ENCODE measurements at regions not wholly inside any gene's neighbourhood (a gene's known extent, or its start where the extent isn't known, plus 50 kb on each side); places are given as distances from the start of the nearest gene placed in this dataset.
"Not testable (repeated sequence)": the region's sequence is repeated elsewhere in the genome, so short reads cannot be mapped to it uniquely, and the experiment has no call there.

- no peak for TF ChIP-seq CTCF (IDR thresholded peaks at IDR 0.05)
- Histone ChIP-seq H3K4me1 (no peaks in the 10 kb centered on the region), H3K27ac (no peak overlapping the region), H3K27me3 (no peaks in the 10 kb centered on the region), H3K4me3 (no peak overlapping the region), H3K9me3 (no peaks in the 10 kb centered on the region), H3K36me3 (no peaks in the 10 kb centered on the region)
- DNase-seq (no peak), ATAC-seq (no peak)
- intact Hi-C loops (cut with DNase I) = no loop called here
These were observed 142.2 kb upstream of the C11orf58 start for GRCh38 chr11:16596231-16596630.

- Histone ChIP-seq H3K36me3 (no peaks in the 10 kb centered on the region), H3K27ac (no peak overlapping the region), H3K4me1 (no peaks in the 10 kb centered on the region), H3K27me3 (no peaks in the 10 kb centered on the region), H3K9me3 (no peaks in the 10 kb centered on the region), H3K4me3 (no peak overlapping the region)
- ATAC-seq (no peak), DNase-seq (no peak)
- intact Hi-C loops (cut with DNase I) = no loop called here
- no peak for TF ChIP-seq CTCF (IDR thresholded peaks at IDR 0.05)
These were observed 147.3 kb upstream of the C11orf58 start for GRCh38 chr11:16591157-16591556.

DNA sequence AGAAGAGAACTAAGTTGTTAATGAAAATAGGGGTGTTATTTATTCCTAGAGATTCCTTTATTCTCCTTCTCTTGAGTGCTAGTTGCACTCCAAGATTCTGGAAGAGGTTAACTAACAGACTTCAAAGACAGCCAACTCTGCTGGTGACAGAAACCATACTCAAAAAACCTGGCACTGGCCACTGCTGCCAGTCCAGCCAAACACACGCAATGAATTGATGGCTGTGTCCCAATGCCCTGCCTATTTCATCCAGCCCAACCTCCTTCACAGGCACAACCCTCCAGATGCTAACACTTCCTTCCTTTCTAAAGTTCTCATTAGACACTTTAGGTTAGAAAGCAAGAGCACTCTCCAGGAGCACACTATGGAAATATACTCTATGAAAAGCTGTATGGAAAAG lies 150.8 kb upstream of the C11orf58 start:
- Histone ChIP-seq H3K27ac (no peak overlapping the region), H3K27me3 (no peaks in the 10 kb centered on the region), H3K9me3 (no peaks in the 10 kb centered on the region), H3K4me3 (no peak overlapping the region), H3K36me3 (no peaks in the 10 kb centered on the region), H3K4me1 (no peaks in the 10 kb centered on the region)
- DNase-seq (no peak), ATAC-seq (peak; percentile 46)
- no peak for TF ChIP-seq CTCF (IDR thresholded peaks at IDR 0.05)
- intact Hi-C loops (cut with DNase I) = no loop called here

GRCh38 chr11:16584569-16584968 lies 153.9 kb upstream of the C11orf58 start:
- no peak for ATAC-seq
- intact Hi-C loops (cut with DNase I) = no loop called here
- TF ChIP-seq CTCF (IDR thresholded peaks at IDR 0.05) = no peak
- H3K9me3 ChIP-seq = no peaks in the 10 kb centered on the region
- DNase-seq = no peak
- no peaks in the 10 kb centered on the region for H3K27me3 ChIP-seq
- H3K27ac ChIP-seq = no peak overlapping the region
- no peaks in the 10 kb centered on the region for H3K36me3 ChIP-seq
- H3K4me1 ChIP-seq = no peaks in the 10 kb centered on the region
- H3K4me3 ChIP-seq = no peak overlapping the region

DNA sequence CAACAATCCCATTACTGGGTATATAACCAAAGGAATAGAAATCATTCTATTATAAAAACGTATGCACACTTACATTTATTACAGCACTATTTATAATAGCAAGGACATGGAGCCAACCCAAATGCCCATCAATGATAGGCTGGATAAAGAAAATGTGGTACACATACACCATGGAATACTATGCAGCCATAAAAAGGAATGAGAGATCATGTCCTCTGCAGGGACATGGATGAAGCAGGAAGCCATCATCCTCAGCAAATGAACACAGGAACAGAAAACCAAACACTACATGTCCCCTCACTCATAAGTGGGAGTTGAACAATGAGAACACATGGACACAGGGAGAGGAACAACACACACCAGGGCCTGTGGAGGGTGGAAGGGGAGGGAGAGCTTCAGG lies 157.4 kb upstream of the C11orf58 start:
- intact Hi-C loops (cut with DNase I); H3K27me3 ChIP-seq; H3K27ac ChIP-seq; H3K4me1 ChIP-seq; ATAC-seq; H3K36me3 ChIP-seq; H3K9me3 ChIP-seq; DNase-seq; H3K4me3 ChIP-seq: not testable (repeated sequence)

- DNase-seq = no peak
- H3K27ac ChIP-seq = no peak overlapping the region
- no peaks in the 10 kb centered on the region for H3K9me3 ChIP-seq
- no peak for TF ChIP-seq CTCF (IDR thresholded peaks at IDR 0.05)
- no peaks in the 10 kb centered on the region for H3K4me1 ChIP-seq
- ATAC-seq = no peak
- no peaks in the 10 kb centered on the region for H3K27me3 ChIP-seq
- intact Hi-C loops (cut with DNase I) = no loop called here
- no peak overlapping the region for H3K4me3 ChIP-seq
- H3K36me3 ChIP-seq = no peaks in the 10 kb centered on the region
These were observed 161.0 kb upstream of the C11orf58 start for GRCh38 chr11:16577490-16577889.

- ATAC-seq; DNase-seq; H3K9me3 ChIP-seq; intact Hi-C loops (cut with DNase I); H3K4me1 ChIP-seq; H3K36me3 ChIP-seq; H3K27ac ChIP-seq; H3K4me3 ChIP-seq; H3K27me3 ChIP-seq: not testable (repeated sequence)
These were observed 163.6 kb upstream of the C11orf58 start for GRCh38 chr11:16574889-16575288.
